T47D (cell line): ENCODE measurements at regions not wholly inside any gene's neighbourhood (a gene's known extent, or its start where the extent isn't known, plus 50 kb on each side); places are given as distances from the start of the nearest gene placed in this dataset.

Source experiments
- DNase-seq, 2 experiments: peaks; one replicate each; pipeline versions ENCODE4 v3.0.0 to v3.0.0-alpha.2; 2011 to 2012; ENCODE audit warnings: low read depth in 1 of 2, low spot score in 1 of 2
- JUND ChIP-seq: IDR thresholded peaks from 2 replicates; pipeline ENCODE4 v1.6.1; 2012; ENCODE audit warnings: low read depth
- in situ Hi-C: cut with HindIII; loops from 2 replicates; pipeline ENCODE4 v1.10.0; 2016; ENCODE audit warnings: low sequenced_read_pairs, low pct_unique_long_range_greater_than_20kb

GRCh38 chr3:148335612-148336011 lies 362.1 kb upstream of the AGTR1 start:
- no peak for TF ChIP-seq JUND
- in situ Hi-C loops = no loop called here
- no peak for DNase-seq

GRCh38 chr3:148343416-148343815 lies 354.3 kb upstream of the AGTR1 start:
- no peak for DNase-seq
- in situ Hi-C loops = no loop called here

GRCh38 chr3:148344521-148344920 lies 353.2 kb upstream of the AGTR1 start:
- no peak for TF ChIP-seq JUND
- no peak for DNase-seq
- in situ Hi-C loops = no loop called here

More at GRCh38 chr3:148343416-148343815, 354.3 kb upstream of the AGTR1 start:
- TF ChIP-seq JUND = no peak

- in situ Hi-C loops = no loop called here
- TF ChIP-seq JUND = no peak
- no peak for DNase-seq
Measured at GRCh38 chr3:148360051-148360450, 337.7 kb upstream of the AGTR1 start.

GRCh38 chr3:148366743-148367410 lies 330.8 kb upstream of the AGTR1 start:
- in situ Hi-C loops = no loop called here
- DNase-seq = peak in 1 of 2 experiments; percentile 35
- no peak for TF ChIP-seq JUND

- no peak for TF ChIP-seq JUND
- in situ Hi-C loops = no loop called here
- no peak for DNase-seq
Measured at GRCh38 chr3:148367756-148368155, 329.9 kb upstream of the AGTR1 start.

GRCh38 chr3:148369381-148369780 lies 328.3 kb upstream of the AGTR1 start:
- no peak for TF ChIP-seq JUND
- in situ Hi-C loops = no loop called here
- no peak for DNase-seq

GRCh38 chr3:148372206-148372875 lies 325.4 kb upstream of the AGTR1 start:
- no peak for TF ChIP-seq JUND
- DNase-seq = peak in 1 of 2 experiments; percentile 32
- in situ Hi-C loops = no loop called here

GRCh38 chr3:148373961-148374360 lies 323.7 kb upstream of the AGTR1 start:
- in situ Hi-C loops = no loop called here
- no peak for DNase-seq
- TF ChIP-seq JUND = no peak

- peak; percentile 30 to 85 for DNase-seq
- no peak for TF ChIP-seq JUND
Measured at GRCh38 chr3:148379763-148380382, 317.8 kb upstream of the AGTR1 start.

GRCh38 chr3:148381051-148381450 lies 316.7 kb upstream of the AGTR1 start:
- no peak for DNase-seq
- in situ Hi-C loops = no loop called here
- no peak for TF ChIP-seq JUND

More at GRCh38 chr3:148379763-148380382, 317.8 kb upstream of the AGTR1 start:
- in situ Hi-C loops = no loop called here

GRCh38 chr3:148389916-148390315 lies 307.8 kb upstream of the AGTR1 start:
- in situ Hi-C loops = no loop called here
- no peak for DNase-seq
- no peak for TF ChIP-seq JUND

GRCh38 chr3:148395821-148396220 lies 301.9 kb upstream of the AGTR1 start:
- no peak for TF ChIP-seq JUND
- in situ Hi-C loops = no loop called here
- DNase-seq = no peak
